NT2/D1 (cell line): ENCODE measurements at regions not wholly inside any gene's neighbourhood (a gene's known extent, or its start where the extent isn't known, plus 50 kb on each side); places are given as distances from the start of the nearest gene placed in this dataset.

Source experiments
- SUZ12 ChIP-seq: IDR thresholded peaks from 2 replicates; pipeline ENCODE4 v1.6.1; 2011; ENCODE audit not compliant: insufficient read length, insufficient read depth; ENCODE audit errors: extremely low read depth
- YY1 ChIP-seq: IDR thresholded peaks from 2 replicates; pipeline ENCODE4 v1.6.1; 2011; ENCODE audit not compliant: insufficient read length, insufficient read depth
- ZNF274 ChIP-seq: IDR thresholded peaks from 2 replicates; pipeline ENCODE4 v1.6.1; 2011; ENCODE audit warnings: mild to moderate bottlenecking, low read depth, low read length

DNA sequence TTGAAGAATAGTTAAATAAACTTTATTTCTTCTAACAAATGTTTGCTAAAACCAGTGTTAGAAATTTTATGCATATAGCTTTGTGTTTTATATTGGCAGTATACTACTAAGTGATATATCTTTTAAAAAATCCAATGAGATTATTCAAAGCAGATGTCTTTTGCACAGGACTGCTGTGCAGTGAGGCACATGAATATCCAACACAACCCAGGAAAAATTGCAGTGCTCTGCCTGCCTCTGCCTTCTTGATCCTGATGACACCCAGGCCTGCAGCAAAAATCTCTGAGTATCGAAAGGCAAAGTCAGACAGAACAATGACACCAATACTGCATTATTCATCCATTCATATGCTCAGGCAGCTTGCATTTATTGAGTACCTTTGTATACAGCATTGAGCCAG is 1076.5 kb upstream of the ARRDC3 start:
- no peak for TF ChIP-seq ZNF274
- TF ChIP-seq YY1: no peak
- no peak for TF ChIP-seq SUZ12
